GM18499 (cell line): ENCODE measurements at regions not wholly inside any gene's neighbourhood (a gene's known extent, or its start where the extent isn't known, plus 50 kb on each side); places are given as distances from the start of the nearest gene placed in this dataset.

ENCODE experiments used
- ATAC-seq: cut with Tn5 transposase; IDR thresholded peaks from one replicate; pipeline ENCODE4 v1.9.1; 2021; ENCODE audit warnings: moderate number of reproducible peaks; ENCODE audit not compliant: insufficient read depth, unreplicated experiment

- no peak for ATAC-seq
These were observed 1603.3 kb upstream of the ZEB2 start for GRCh38 chr2:146123256-146123655.

GRCh38 chr2:146119586-146119985 is 1599.7 kb upstream of the ZEB2 start:
- no peak for ATAC-seq

- ATAC-seq: no peak
These were observed 1589.1 kb upstream of the ZEB2 start for GRCh38 chr2:146108993-146109392.

GRCh38 chr2:146094185-146094584 is 1574.3 kb upstream of the ZEB2 start:
- no peak for ATAC-seq

GRCh38 chr2:146081459-146081858 is 1561.5 kb upstream of the ZEB2 start:
- no peak for ATAC-seq

GRCh38 chr2:146080925-146081324 is 1561.0 kb upstream of the ZEB2 start:
- no peak for ATAC-seq

- ATAC-seq: no peak
These were observed 1559.3 kb upstream of the ZEB2 start for GRCh38 chr2:146079216-146079615.

GRCh38 chr2:146077156-146077555 is 1557.2 kb upstream of the ZEB2 start:
- ATAC-seq: no peak

- no peak for ATAC-seq
These were observed 1548.1 kb upstream of the ZEB2 start for GRCh38 chr2:146068051-146068450.

GRCh38 chr2:146048141-146048540 is 1528.2 kb upstream of the ZEB2 start:
- no peak for ATAC-seq

- ATAC-seq: no peak
These were observed 1521.5 kb upstream of the ZEB2 start for GRCh38 chr2:146041274-146041910.

- ATAC-seq: no peak
These were observed 1520.1 kb upstream of the ZEB2 start for GRCh38 chr2:146040051-146040450.

GRCh38 chr2:146038014-146038413 is 1518.1 kb upstream of the ZEB2 start:
- no peak for ATAC-seq

- ATAC-seq: no peak
These were observed 1517.5 kb upstream of the ZEB2 start for GRCh38 chr2:146037334-146037870.

- ATAC-seq: no peak
These were observed 1511.2 kb upstream of the ZEB2 start for GRCh38 chr2:146031158-146031557.

- ATAC-seq: no peak
These were observed 1507.2 kb upstream of the ZEB2 start for GRCh38 chr2:146027156-146027555.

- no peak for ATAC-seq
These were observed 1505.6 kb upstream of the ZEB2 start for GRCh38 chr2:146025519-146025918.

- ATAC-seq: no peak
These were observed 1504.4 kb upstream of the ZEB2 start for GRCh38 chr2:146024212-146024743.

- ATAC-seq: no peak
These were observed 1484.5 kb upstream of the ZEB2 start for GRCh38 chr2:146004462-146004861.

GRCh38 chr2:146003337-146003736 is 1483.4 kb upstream of the ZEB2 start:
- ATAC-seq: no peak

GRCh38 chr2:145994910-145995309 is 1475.0 kb upstream of the ZEB2 start:
- no peak for ATAC-seq

- ATAC-seq: no peak
These were observed 1472.7 kb upstream of the ZEB2 start for GRCh38 chr2:145992572-145992971.
